ENCODE measurements at regions not wholly inside any gene's neighbourhood (a gene's known extent, or its start where the extent isn't known, plus 50 kb on each side); places are given as distances from the start of the nearest gene placed in this dataset.

GRCh38 chr4:187415231-187415630, 580.3 kb upstream of the ZFP42 start:
- Histone ChIP-seq H3K9ac (ENCODE audit: low read depth, low read length) (no peak overlapping the region), H2AK9ac (replicated peaks; ENCODE audit: low read depth, low read length, poor library complexity) (no peak overlapping the region), H2AK5ac (ENCODE audit: low read depth, low read length) (no peak overlapping the region), H2AFZ (replicated peaks; ENCODE audit: low read length, poor library complexity) (no peak overlapping the region), H3K4me1 (ENCODE audit: control insufficient read depth, insufficient read depth, low read length) (no peaks in the 10 kb centered on the region), H3K14ac (replicated peaks; ENCODE audit: low read depth, low read length) (no peak overlapping the region), H3K9me3 (ENCODE audit: control insufficient read depth, insufficient read depth, low read length) (peaks cover 5% of the 10 kb centered on the region; the same call in 1 of the 2 replicates), H3K4me3 (ENCODE audit: insufficient read depth, low read depth, low read length) (no peak overlapping the region), H2BK120ac (ENCODE audit: low read depth, low read length) (no peak overlapping the region), H4K20me1 (ENCODE audit: insufficient read depth, low read length) (no peaks in the 10 kb centered on the region), H4K91ac (ENCODE audit: insufficient read depth, low read depth, low read length) (no peak overlapping the region), H4K5ac (ENCODE audit: low read depth, low read length) (no peak overlapping the region), H3K18ac (ENCODE audit: low read depth, low read length) (no peak overlapping the region), H3K4me2 (ENCODE audit: low read depth, low read length) (no peak overlapping the region), H3K36me3 (ENCODE audit: control insufficient read depth, insufficient read depth, low read length) (no peaks in the 10 kb centered on the region), H3K56ac (ENCODE audit: extremely low read depth, insufficient read depth, low read length) (no peak overlapping the region), H4K8ac (ENCODE audit: low read depth in 2 of 2, low read length in 2 of 2) (no peak overlapping the region), H2BK5ac (ENCODE audit: low read depth, low read length, poor library complexity, severe bottlenecking) (no peak overlapping the region), H2BK20ac (ENCODE audit: low read depth, low read length) (no peak overlapping the region), H3K79me1 (ENCODE audit: low read depth in 1 of 2, low read length in 2 of 2) (no peaks in the 10 kb centered on the region), H3K27ac (ENCODE audit: insufficient read depth, low read length) (no peak overlapping the region), H3K4ac (ENCODE audit: low read depth, low read length) (no peak overlapping the region), H3K23ac (ENCODE audit: low read depth, low read length) (no peak overlapping the region), H3K9me1 (ENCODE audit: insufficient read depth, low read length) (no peaks in the 10 kb centered on the region), H3K27me3 (ENCODE audit: control insufficient read depth, insufficient read depth, low read length) (no peaks in the 10 kb centered on the region), H2BK15ac (ENCODE audit: low read depth, low read length) (no peak overlapping the region)
- in situ Hi-C loops (cut with MboI; ENCODE audit: low sequenced_read_pairs): no loop called here
- no TSS peak for BruUV-seq (replicated peaks)
- intact Hi-C loops (cut with micrococcal nuclease): no loop called here
- no peak for ATAC-seq (ENCODE audit: low read depth)
- CTCF ChIA-PET: interaction anchor here (1.5 kb wide), 1 partner anchor 387 kb away, joined by 3 read pairs; no protein-coding TSS in a partner anchor
- WGBS, 2 experiments (ENCODE audit: extremely low coverage in 2 of 2, insufficient read length in 1 of 2): no CpG with 5 or more reads among the region's 3 CpGs
- DNase-seq: no peak
- POLR2A ChIA-PET (ENCODE audit: unreplicated experiment): no interaction called here
- dilution Hi-C loops (cut with HindIII; ENCODE audit: low sequenced_read_pairs, unreplicated experiment): no loop called here
- TF ChIP-seq BHLHE40 (IDR thresholded peaks at IDR 0.05; ENCODE audit: low read depth, low read length) (no peak), NFE2L2 (IDR thresholded peaks at IDR 0.05; ENCODE audit: low read depth, low read length) (no peak), SMC3 (IDR thresholded peaks at IDR 0.05; ENCODE audit: low read depth, low read length) (no peak), FOS (IDR thresholded peaks at IDR 0.05; ENCODE audit: low read depth, low read length) (no peak), CEBPB (IDR thresholded peaks at IDR 0.05; ENCODE audit: low read depth, low read length) (no peak), ELK1 (IDR thresholded peaks at IDR 0.05; ENCODE audit: borderline replicate concordance, low read depth, low read length) (no peak), RFX5 (IDR thresholded peaks at IDR 0.05; ENCODE audit: low read depth, low read length) (no peak), POLR2A (IDR thresholded peaks at IDR 0.05; ENCODE audit: low read depth, low read length) (no peak)
